Astrocyte of the cerebellum (primary cell): ENCODE measurements at regions not wholly inside any gene's neighbourhood (a gene's known extent, or its start where the extent isn't known, plus 50 kb on each side); places are given as distances from the start of the nearest gene placed in this dataset.
"Not testable (repeated sequence)": the region's sequence is repeated elsewhere in the genome, so short reads cannot be mapped to it uniquely, and the experiment has no call there.

Source experiments
- DNase-seq: peaks from one replicate; pipeline ENCODE4 v3.0.0-alpha.2; 2011; ENCODE audit warnings: low read depth
- H3K4me3 ChIP-seq: 2 replicates; pipeline ENCODE4 v1.5.1; 2011; ENCODE audit warnings: mild to moderate bottlenecking, low read depth, low read length, moderate library complexity
- CTCF ChIP-seq: IDR thresholded peaks from 2 replicates; pipeline ENCODE4 v1.5.1; 2012; ENCODE audit warnings: low read length, low read depth, moderate library complexity, mild to moderate bottlenecking; ENCODE audit errors: missing control alignments
- in situ Hi-C: cut with HindIII; loops from 2 replicates; pipeline ENCODE4 v1.10.0; 2017; ENCODE audit warnings: low sequenced_read_pairs

GRCh38 chr6:1217396-1217795 is 94.5 kb upstream of the FOXQ1 start:
- in situ Hi-C loops = no loop called here

DNA sequence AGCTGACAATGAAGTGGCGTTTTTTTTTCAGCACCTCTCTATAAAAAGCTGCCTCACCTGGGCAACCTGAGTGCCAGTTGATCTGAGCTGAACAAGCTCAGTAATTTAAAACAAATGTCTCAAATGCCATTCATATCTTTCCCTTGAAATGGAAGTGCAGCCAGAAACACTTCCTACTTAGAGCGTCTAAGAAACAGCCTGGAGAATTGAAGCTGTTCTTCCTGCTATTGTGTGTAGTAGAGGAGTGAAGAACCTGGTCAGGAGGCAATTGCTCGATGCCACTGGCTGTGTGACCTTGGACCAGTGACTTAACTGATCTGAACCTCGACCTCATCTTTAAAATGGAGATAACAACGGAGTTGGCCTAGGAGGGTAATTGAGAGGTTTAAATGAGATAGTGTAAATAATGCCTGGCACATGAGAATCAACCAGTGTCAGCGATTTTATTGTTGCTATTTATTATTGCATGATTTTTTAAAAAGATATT is 95.4 kb upstream of the FOXQ1 start:
- no peak overlapping the region for H3K4me3 ChIP-seq
- in situ Hi-C loops = no loop called here
- no peak for DNase-seq
- TF ChIP-seq CTCF = no peak

More at GRCh38 chr6:1217396-1217795, 94.5 kb upstream of the FOXQ1 start:
- no peak for DNase-seq
- no peak overlapping the region for H3K4me3 ChIP-seq
- no peak for TF ChIP-seq CTCF

- H3K4me3 ChIP-seq = no peak overlapping the region
- no peak for TF ChIP-seq CTCF
- in situ Hi-C loops = no loop called here
- no peak for DNase-seq
Observed at GRCh38 chr6:1215884-1216487, 95.9 kb upstream of the FOXQ1 start.

DNA sequence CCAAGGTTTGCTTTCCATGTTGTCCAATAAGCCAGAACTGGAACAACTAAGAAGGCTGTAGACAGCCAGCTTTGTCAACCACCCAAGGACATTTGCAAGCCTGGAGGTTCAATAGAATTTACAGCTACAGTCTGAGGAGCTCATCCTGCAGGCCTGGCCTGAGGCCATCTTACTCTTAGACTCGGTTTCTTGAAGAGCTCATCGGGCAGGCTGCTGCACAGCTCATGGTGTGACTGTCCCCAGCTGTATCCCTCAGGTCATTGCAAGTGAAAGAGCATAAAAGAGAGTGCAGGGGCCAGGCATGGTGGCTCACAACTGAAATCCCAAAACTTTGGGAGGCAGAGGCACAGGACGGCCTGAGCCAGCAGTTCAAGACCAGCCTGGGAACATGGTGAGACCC is 96.9 kb upstream of the FOXQ1 start:
- no peak for TF ChIP-seq CTCF
- H3K4me3 ChIP-seq = no peak overlapping the region
- in situ Hi-C loops = no loop called here
- no peak for DNase-seq

GRCh38 chr6:1212919-1213318 is 99.0 kb upstream of the FOXQ1 start:
- in situ Hi-C loops = no loop called here
- no peak for TF ChIP-seq CTCF
- DNase-seq = no peak
- H3K4me3 ChIP-seq = no peak overlapping the region

GRCh38 chr6:1212138-1212537 is 99.8 kb upstream of the FOXQ1 start:
- H3K4me3 ChIP-seq, DNase-seq, in situ Hi-C loops: not testable (repeated sequence)

GRCh38 chr6:1210631-1211030 is 101.3 kb upstream of the FOXQ1 start:
- H3K4me3 ChIP-seq, in situ Hi-C loops, DNase-seq: not testable (repeated sequence)

DNA sequence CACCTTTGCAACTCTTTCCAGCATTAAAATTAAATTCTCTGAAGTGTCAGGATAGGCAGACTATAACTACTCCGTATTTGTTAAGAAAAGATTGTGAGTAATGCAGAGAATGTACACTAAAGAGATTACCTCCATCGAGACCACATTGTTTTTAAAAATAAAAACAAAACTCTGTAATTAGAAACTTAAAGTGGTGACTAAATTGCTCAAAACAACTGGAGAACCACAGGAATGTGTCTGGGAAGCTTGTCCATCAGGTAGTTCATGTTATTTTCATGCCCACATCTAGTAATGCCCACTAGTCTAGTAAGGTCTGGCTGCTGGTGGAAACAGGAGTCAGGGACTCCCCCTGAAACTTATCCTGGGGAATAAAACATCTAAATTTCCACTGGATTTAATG is 103.0 kb upstream of the FOXQ1 start:
- DNase-seq = no peak
- no peak overlapping the region for H3K4me3 ChIP-seq
- TF ChIP-seq CTCF = no peak
- in situ Hi-C loops = loop anchor here (5.0 kb wide), 1 partner anchor 87 kb away; no protein-coding TSS in a partner anchor
